ENCODE measurements at regions not wholly inside any gene's neighbourhood (a gene's known extent, or its start where the extent isn't known, plus 50 kb on each side); places are given as distances from the start of the nearest gene placed in this dataset.
"Not testable (repeated sequence)": the region's sequence is repeated elsewhere in the genome, so short reads cannot be mapped to it uniquely, and the experiment has no call there.

- H3K36me3 Mint-ChIP-seq, H3K27ac Mint-ChIP-seq: not testable (repeated sequence)
Measured at GRCh38 chr6:134425917-134426316, 108.0 kb upstream of the SGK1 start.

GRCh38 chr6:134425513-134425912 lies 107.6 kb upstream of the SGK1 start:
- Mint-ChIP-seq H3K9me3 (no peaks in the 10 kb centered on the region), H3K4me1 (peaks cover 6% of the 10 kb centered on the region), H3K4me3 (no peak overlapping the region), H3K27ac (no peak overlapping the region), H3K36me3 (no peaks in the 10 kb centered on the region), H3K27me3 (no peaks in the 10 kb centered on the region)
- DNase-seq, result no peak

More at GRCh38 chr6:134425917-134426316, 108.0 kb upstream of the SGK1 start:
- not testable (repeated sequence) for H3K4me3 Mint-ChIP-seq, DNase-seq, H3K27me3 Mint-ChIP-seq, H3K9me3 Mint-ChIP-seq, H3K4me1 Mint-ChIP-seq

DNA sequence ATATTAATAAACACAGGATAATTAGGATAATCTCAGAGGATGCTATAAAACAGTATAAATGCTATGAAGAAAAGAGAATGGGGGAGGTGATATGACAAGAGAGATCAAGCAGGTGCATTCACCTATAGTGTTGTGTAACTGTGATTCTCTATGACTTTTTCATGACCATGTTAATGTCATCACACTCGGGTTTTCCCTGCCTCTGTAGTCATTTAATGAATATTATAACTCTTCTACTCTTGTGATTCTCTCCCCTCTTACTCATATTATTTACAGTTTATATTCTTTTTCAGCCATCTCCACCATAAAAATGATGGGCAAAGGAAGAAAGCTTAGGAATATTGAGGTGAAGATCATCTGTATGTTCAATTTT lies 106.9 kb upstream of the SGK1 start:
- H3K27me3 Mint-ChIP-seq, result no peaks in the 10 kb centered on the region
- no peak overlapping the region for H3K27ac Mint-ChIP-seq
- peaks cover 6% of the 10 kb centered on the region for H3K4me1 Mint-ChIP-seq
- H3K36me3 Mint-ChIP-seq, result no peaks in the 10 kb centered on the region
- DNase-seq, result no peak
- no peaks in the 10 kb centered on the region for H3K9me3 Mint-ChIP-seq
- H3K4me3 Mint-ChIP-seq, result no peak overlapping the region

DNA sequence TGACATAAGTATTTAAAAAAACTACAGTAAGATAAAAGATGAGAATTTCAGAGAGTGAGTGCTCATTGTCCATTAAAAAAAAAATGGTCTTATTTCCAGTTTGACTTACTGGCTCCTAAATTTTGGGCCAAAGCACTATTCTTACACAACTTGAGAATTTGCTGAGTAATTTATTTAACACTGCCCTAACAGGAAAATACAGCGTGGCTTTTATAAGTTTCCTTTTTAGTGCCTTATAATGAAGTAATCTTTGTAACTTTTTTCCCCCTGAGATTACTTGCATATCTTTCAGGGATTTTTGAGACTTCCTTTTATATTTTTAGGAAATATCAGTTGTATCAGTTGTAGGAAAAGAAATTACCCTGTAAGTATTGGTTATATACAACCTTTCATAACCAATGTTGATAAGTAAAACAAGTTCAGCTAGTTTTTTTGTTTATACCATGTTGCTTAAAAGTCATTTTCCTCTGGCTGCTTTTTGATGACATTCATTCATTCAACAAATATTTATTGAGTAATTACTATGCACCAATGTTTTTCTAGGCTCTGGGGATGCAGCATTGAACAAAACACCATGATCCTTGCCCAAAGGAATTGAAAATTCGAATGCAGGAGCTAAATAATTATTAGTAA lies 106.4 kb upstream of the SGK1 start:
- Mint-ChIP-seq H3K4me1 (peaks cover 6% of the 10 kb centered on the region), H3K4me3 (no peak overlapping the region), H3K36me3 (no peaks in the 10 kb centered on the region), H3K27ac (no peak overlapping the region), H3K9me3 (no peaks in the 10 kb centered on the region), H3K27me3 (no peaks in the 10 kb centered on the region)
- no peak for DNase-seq

- Mint-ChIP-seq H3K9me3 (no peaks in the 10 kb centered on the region), H3K27me3 (no peaks in the 10 kb centered on the region), H3K27ac (no peak overlapping the region), H3K36me3 (no peaks in the 10 kb centered on the region), H3K4me3 (no peak overlapping the region), H3K4me1 (peaks cover 6% of the 10 kb centered on the region)
- DNase-seq, result no peak
Measured at GRCh38 chr6:134422426-134423231, 104.7 kb upstream of the SGK1 start.

DNA sequence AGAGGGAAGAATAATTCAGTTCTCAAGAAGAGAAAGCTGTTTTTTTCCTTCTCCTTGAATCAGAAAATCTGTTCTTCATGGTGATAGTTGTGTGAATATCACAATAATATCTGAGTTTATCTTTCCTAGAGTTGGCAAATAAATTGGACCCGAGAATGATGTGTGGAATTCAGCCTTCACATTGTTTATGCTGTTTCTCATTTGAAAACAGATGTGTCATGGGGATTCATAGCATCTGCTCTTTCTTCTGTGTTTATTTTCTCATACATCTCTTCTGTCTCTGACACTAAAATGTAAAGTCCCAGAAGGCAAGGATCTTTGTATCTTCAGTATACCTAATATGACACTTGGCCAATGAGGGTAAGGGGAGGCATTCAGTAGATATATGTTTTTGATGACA lies 103.6 kb upstream of the SGK1 start:
- no peak overlapping the region for H3K27ac Mint-ChIP-seq
- no peak for DNase-seq
- H3K36me3 Mint-ChIP-seq, result no peaks in the 10 kb centered on the region
- no peaks in the 10 kb centered on the region for H3K9me3 Mint-ChIP-seq
- H3K4me1 Mint-ChIP-seq, result peaks cover 10% of the 10 kb centered on the region
- H3K27me3 Mint-ChIP-seq, result no peaks in the 10 kb centered on the region
- H3K4me3 Mint-ChIP-seq, result no peak overlapping the region

DNA sequence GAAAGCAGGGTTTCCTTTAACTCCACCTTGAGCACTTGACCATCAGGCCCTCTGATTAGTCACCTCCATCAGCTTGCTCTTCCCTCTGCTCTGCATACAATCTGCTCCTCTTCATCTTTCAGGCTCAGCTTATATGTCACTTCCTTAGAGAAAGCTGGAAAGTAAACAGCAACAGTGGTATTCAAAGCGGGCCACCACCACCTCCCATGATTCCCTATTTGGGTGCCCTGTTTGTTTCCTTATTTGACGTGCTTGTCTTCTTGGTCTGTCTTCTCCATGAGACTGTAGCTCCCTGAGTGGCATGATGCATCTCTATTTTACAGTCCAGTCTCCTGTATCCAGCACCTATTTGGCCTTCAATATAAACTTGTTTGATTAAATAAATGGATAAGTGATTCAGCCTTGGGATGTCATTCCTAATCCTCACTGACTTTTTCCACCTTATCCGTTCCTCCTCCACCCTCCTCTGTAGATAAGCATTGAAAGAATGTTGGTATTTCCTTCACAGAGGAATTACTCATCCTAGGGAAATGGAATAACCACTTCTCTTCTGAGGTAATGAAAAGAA lies 102.8 kb upstream of the SGK1 start:
- H3K27ac Mint-ChIP-seq, result no peak overlapping the region
- no peaks in the 10 kb centered on the region for H3K36me3 Mint-ChIP-seq
- peaks cover 11% of the 10 kb centered on the region for H3K4me1 Mint-ChIP-seq
- no peak for DNase-seq
- H3K27me3 Mint-ChIP-seq, result no peaks in the 10 kb centered on the region
- H3K9me3 Mint-ChIP-seq, result no peaks in the 10 kb centered on the region
- no peak overlapping the region for H3K4me3 Mint-ChIP-seq

- Mint-ChIP-seq H3K4me3 (no peak overlapping the region), H3K9me3 (no peaks in the 10 kb centered on the region), H3K27ac (no peak overlapping the region), H3K27me3 (no peaks in the 10 kb centered on the region), H3K4me1 (peaks cover 12% of the 10 kb centered on the region), H3K36me3 (no peaks in the 10 kb centered on the region)
- DNase-seq, result no peak
Measured at GRCh38 chr6:134419716-134420115, 101.8 kb upstream of the SGK1 start.

DNA sequence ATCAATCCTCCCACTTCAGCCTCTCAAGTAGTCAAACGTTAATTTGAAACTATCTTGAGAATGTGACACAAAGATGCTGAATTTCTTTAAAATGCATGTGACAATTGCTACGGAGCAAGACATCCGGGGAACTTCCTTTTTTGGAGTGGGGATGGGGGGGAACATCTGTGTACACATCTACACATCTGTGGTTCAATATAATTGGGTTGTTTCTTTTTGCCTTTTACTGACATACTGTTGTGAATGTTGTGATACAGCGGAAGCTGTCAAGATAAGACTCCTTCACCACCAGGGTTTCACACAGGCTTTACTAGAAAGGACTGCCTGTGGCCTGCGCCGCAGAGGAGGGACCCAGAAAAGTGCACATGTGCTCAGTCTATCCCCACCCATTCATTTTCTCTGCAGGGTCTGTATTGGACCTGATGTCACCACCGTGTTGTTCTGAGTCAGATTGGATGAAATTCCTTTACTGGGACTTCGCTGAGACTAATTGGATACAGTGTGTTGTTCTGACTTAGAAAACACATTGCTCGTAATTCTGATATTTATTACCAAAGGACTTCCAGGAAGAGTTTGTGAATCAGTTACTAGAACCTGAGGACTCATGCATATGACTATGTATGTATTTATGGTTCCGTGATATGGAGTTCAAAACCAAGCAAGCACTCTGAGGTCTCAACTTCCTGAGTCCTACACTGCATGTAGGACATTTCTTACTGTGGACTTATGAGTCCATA lies 98.7 kb upstream of the SGK1 start:
- no peak overlapping the region for H3K4me3 Mint-ChIP-seq
- no peaks in the 10 kb centered on the region for H3K27me3 Mint-ChIP-seq
- peaks cover 6% of the 10 kb centered on the region for H3K9me3 Mint-ChIP-seq
- DNase-seq, result no peak
- H3K4me1 Mint-ChIP-seq, result peaks cover 9% of the 10 kb centered on the region
- no peak overlapping the region for H3K27ac Mint-ChIP-seq
- peaks cover 2% of the 10 kb centered on the region for H3K36me3 Mint-ChIP-seq

- Mint-ChIP-seq H3K36me3 (peaks cover 2% of the 10 kb centered on the region), H3K4me1 (peaks cover 9% of the 10 kb centered on the region), H3K9me3 (peaks cover 6% of the 10 kb centered on the region), H3K27me3 (no peaks in the 10 kb centered on the region), H3K4me3 (no peak overlapping the region), H3K27ac (no peak overlapping the region)
- DNase-seq, result no peak
Measured at GRCh38 chr6:134415656-134416055, 97.7 kb upstream of the SGK1 start.

- Mint-ChIP-seq H3K4me1 (peaks cover 9% of the 10 kb centered on the region), H3K36me3 (peaks cover 2% of the 10 kb centered on the region), H3K27ac (no peak overlapping the region), H3K27me3 (no peaks in the 10 kb centered on the region), H3K9me3 (peaks cover 6% of the 10 kb centered on the region), H3K4me3 (no peak overlapping the region)
- DNase-seq, result no peak
Measured at GRCh38 chr6:134415194-134415593, 97.3 kb upstream of the SGK1 start.

- no peaks in the 10 kb centered on the region for H3K27me3 Mint-ChIP-seq
- H3K9me3 Mint-ChIP-seq, result peaks cover 6% of the 10 kb centered on the region
- H3K36me3 Mint-ChIP-seq, result peaks cover 2% of the 10 kb centered on the region
- H3K4me1 Mint-ChIP-seq, result peaks cover 9% of the 10 kb centered on the region
- DNase-seq, result no peak
- no peak overlapping the region for H3K4me3 Mint-ChIP-seq
- no peak overlapping the region for H3K27ac Mint-ChIP-seq
Measured at GRCh38 chr6:134414793-134415192, 96.9 kb upstream of the SGK1 start.

DNA sequence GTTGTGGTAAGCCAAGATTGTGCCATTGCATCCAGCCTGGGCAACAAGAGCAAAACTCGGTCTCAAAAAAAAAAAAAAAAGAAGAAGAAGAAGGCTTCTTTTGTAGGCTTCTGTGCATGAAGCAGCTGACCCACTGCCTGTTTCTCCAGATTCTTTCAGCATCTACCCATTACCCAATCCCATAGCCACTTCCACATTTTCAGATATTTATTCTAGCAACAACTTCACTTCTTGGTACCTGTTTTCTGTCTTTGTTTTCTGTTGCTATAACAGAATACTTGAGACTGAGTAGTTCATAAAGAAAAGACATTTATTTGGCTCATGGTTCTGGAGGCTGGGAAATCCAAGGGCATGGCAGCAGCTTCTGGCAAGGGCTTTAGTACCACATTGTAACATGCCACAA lies 95.3 kb upstream of the SGK1 start:
- Mint-ChIP-seq H3K27ac (no peak overlapping the region), H3K4me1 (peaks cover 9% of the 10 kb centered on the region), H3K4me3 (no peak overlapping the region), H3K27me3 (no peaks in the 10 kb centered on the region), H3K9me3 (peaks cover 6% of the 10 kb centered on the region), H3K36me3 (peaks cover 2% of the 10 kb centered on the region)
- no peak for DNase-seq

- Mint-ChIP-seq H3K27me3 (no peaks in the 10 kb centered on the region), H3K4me1 (peaks cover 5% of the 10 kb centered on the region), H3K9me3 (peaks cover 6% of the 10 kb centered on the region), H3K36me3 (peaks cover 2% of the 10 kb centered on the region), H3K27ac (no peak overlapping the region), H3K4me3 (no peak overlapping the region)
- no peak for DNase-seq
Measured at GRCh38 chr6:134410541-134410940, 92.6 kb upstream of the SGK1 start.

GRCh38 chr6:134407791-134408190 lies 89.9 kb upstream of the SGK1 start:
- DNase-seq, result no peak
- Mint-ChIP-seq H3K4me3 (no peak overlapping the region), H3K27me3 (no peaks in the 10 kb centered on the region), H3K27ac (no peak overlapping the region), H3K9me3 (no peaks in the 10 kb centered on the region), H3K36me3 (no peaks in the 10 kb centered on the region), H3K4me1 (peaks cover 3% of the 10 kb centered on the region)
